Neural cell (in vitro differentiated cells): ENCODE measurements at regions not wholly inside any gene's neighbourhood (a gene's known extent, or its start where the extent isn't known, plus 50 kb on each side); places are given as distances from the start of the nearest gene placed in this dataset.

Source experiments
- H2AFZ ChIP-seq: fragments of 200-600, 300-800 bp; sonication (generic), shearing (Covaris generic); 2 replicates; pipeline ENCODE4 v1.6.0; 2014; ENCODE audit warnings: low read depth, mild to moderate bottlenecking, antibody characterized with exemption, low read length, moderate library complexity
- H3F3A ChIP-seq: fragments of 200-600 bp; shearing (Covaris generic); 2 replicates; pipeline ENCODE4 v1.6.1; 2016; ENCODE audit warnings: mild to moderate bottlenecking, moderate library complexity, mixed read lengths, antibody characterized with exemption, low read length; ENCODE audit not compliant: insufficient read depth, poor library complexity, severe bottlenecking
- H3K27ac ChIP-seq: fragments of 200-600, 300-800 bp; sonication (generic), shearing (Covaris generic); 2 replicates; pipeline ENCODE4 v1.5.1; 2014; ENCODE audit warnings: mild to moderate bottlenecking, low read length, moderate library complexity
- H3K27me3 ChIP-seq: fragments of 300-800, 200-600 bp; sonication (generic), shearing (Covaris generic); 2 replicates; pipeline ENCODE4 v1.6.0; 2014; ENCODE audit warnings: mild to moderate bottlenecking, low read depth, low read length, moderate library complexity; ENCODE audit not compliant: insufficient read depth
- H3K36me3 ChIP-seq: fragments of 300-800, 200-600 bp; sonication (generic), shearing (Covaris generic); 2 replicates; pipeline ENCODE4 v1.5.1; 2014; ENCODE audit warnings: mild to moderate bottlenecking, antibody characterized with exemption, low read length, moderate library complexity; ENCODE audit not compliant: insufficient read depth
- H3K4me2 ChIP-seq: fragments of 300-800, 200-600 bp; sonication (generic), shearing (Covaris generic); 2 replicates; pipeline ENCODE4 v1.6.0; 2014; ENCODE audit warnings: mild to moderate bottlenecking, low read length
- H3K4me3 ChIP-seq: fragments of 300-800, 200-600 bp; sonication (generic), shearing (Covaris generic); 2 replicates; pipeline ENCODE4 v1.5.1; 2014; ENCODE audit warnings: mild to moderate bottlenecking, low read length, moderate library complexity
- H3K79me2 ChIP-seq: fragments of 200-600 bp; shearing (Covaris generic); replicated peaks from 2 replicates; pipeline ENCODE4 v1.6.0; 2014; ENCODE audit warnings: mild to moderate bottlenecking, low read length, moderate library complexity; ENCODE audit not compliant: insufficient read depth
- H3K9ac ChIP-seq: fragments of 300-800, 200-600 bp; sonication (generic), shearing (Covaris generic); 2 replicates; pipeline ENCODE4 v1.6.1; 2016; ENCODE audit warnings: mild to moderate bottlenecking, low read length, mixed read lengths
- H3K9me2 ChIP-seq: fragments of 200-600 bp; shearing (Covaris generic); 2 replicates; pipeline ENCODE4 v1.6.1; 2016; ENCODE audit warnings: mild to moderate bottlenecking, low read length, mixed read lengths; ENCODE audit not compliant: insufficient read depth
- H3K9me3 ChIP-seq: fragments of 200-600, 300-800 bp; sonication (generic), shearing (Covaris generic); 2 replicates; pipeline ENCODE4 v1.6.1; 2016; ENCODE audit warnings: mild to moderate bottlenecking, mixed run types, low read length, moderate library complexity, mixed read lengths
- H4K20me1 ChIP-seq: fragments of 200-600 bp; shearing (Covaris generic); 2 replicates; pipeline ENCODE4 v1.6.1; 2016; ENCODE audit warnings: mild to moderate bottlenecking, mixed run types; ENCODE audit not compliant: insufficient read depth
- EP300 ChIP-seq: fragments of 450-650 bp; conservative IDR thresholded peaks from 2 replicates; pipeline ENCODE4 v1.6.1; 2014; ENCODE audit warnings: antibody characterized with exemption, mild to moderate bottlenecking, moderate library complexity; ENCODE audit not compliant: poor library complexity, severe bottlenecking
- EZH2 ChIP-seq: fragments of 200-600, 300-800 bp; shearing (Covaris generic), sonication (generic); IDR thresholded peaks from 2 replicates; pipeline ENCODE4 v1.6.1; 2014; ENCODE audit warnings: antibody characterized with exemption, low read length, borderline replicate concordance, mild to moderate bottlenecking; ENCODE audit not compliant: insufficient read depth, poor library complexity, severe bottlenecking
- MXI1 ChIP-seq: fragments of 450-650 bp; conservative IDR thresholded peaks from 2 replicates; pipeline ENCODE4 v1.6.1; 2014; ENCODE audit warnings: antibody characterized with exemption, mild to moderate bottlenecking; ENCODE audit not compliant: poor library complexity, severe bottlenecking
- POLR2AphosphoS5 ChIP-seq: IDR thresholded peaks from 2 replicates; pipeline ENCODE4 v1.6.1; 2012
- RAD21 ChIP-seq: fragments of 450-650 bp; conservative IDR thresholded peaks from 2 replicates; pipeline ENCODE4 v1.6.1; 2014; ENCODE audit warnings: antibody characterized with exemption, mild to moderate bottlenecking, moderate library complexity
- REST ChIP-seq: IDR thresholded peaks from 2 replicates; pipeline ENCODE4 v1.6.1; 2012; ENCODE audit warnings: borderline replicate concordance
- SMC3 ChIP-seq: fragments of 450-650 bp; conservative IDR thresholded peaks from 2 replicates; pipeline ENCODE4 v1.6.1; 2014; ENCODE audit warnings: antibody characterized with exemption, mild to moderate bottlenecking, moderate library complexity; ENCODE audit not compliant: poor library complexity
- TAF1 ChIP-seq: IDR thresholded peaks from 2 replicates; pipeline ENCODE4 v1.6.1; 2012; ENCODE audit warnings: low read depth
- TF ChIP-seq, protein P1 (sequence below): fragments of 450-650 bp; IDR thresholded peaks from 2 replicates; pipeline ENCODE4 v1.5.1; 2014; ENCODE audit warnings: antibody characterized with exemption, mild to moderate bottlenecking, moderate library complexity; ENCODE audit not compliant: poor library complexity, severe bottlenecking

DNA sequence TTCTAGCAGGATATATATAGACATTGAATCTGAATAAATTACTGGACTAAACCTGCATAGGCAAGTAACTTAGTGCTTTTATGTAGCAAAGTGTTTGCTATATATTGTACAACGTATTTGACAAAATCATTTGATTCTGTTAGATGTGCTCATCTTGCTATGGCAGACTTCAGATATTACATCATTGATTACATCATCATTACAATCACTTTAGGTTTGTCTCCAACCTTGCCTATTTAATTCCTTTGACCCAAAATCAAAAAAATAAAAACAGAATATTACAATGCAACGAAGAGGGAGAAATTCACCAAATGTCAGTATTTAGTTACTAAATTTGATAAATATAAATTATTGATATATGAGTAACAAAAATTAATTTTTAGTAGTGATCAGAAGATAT, 155.7 kb upstream of the STEAP1 start:
- Histone ChIP-seq H3K36me3 (no peaks in the 10 kb centered on the region), H2AFZ (no peak overlapping the region), H3K9ac (no peak overlapping the region), H3K9me2 (no peaks in the 10 kb centered on the region), H3F3A (no peaks in the 10 kb centered on the region), H3K27ac (no peak overlapping the region), H3K4me2 (no peak overlapping the region), H3K4me3 (no peak overlapping the region), H4K20me1 (no peaks in the 10 kb centered on the region), H3K9me3 (no peaks in the 10 kb centered on the region), H3K27me3 (no peaks in the 10 kb centered on the region), H3K79me2 (no peaks in the 10 kb centered on the region)
- TF ChIP-seq RAD21: no peak
- TF ChIP-seq, protein P1, sequence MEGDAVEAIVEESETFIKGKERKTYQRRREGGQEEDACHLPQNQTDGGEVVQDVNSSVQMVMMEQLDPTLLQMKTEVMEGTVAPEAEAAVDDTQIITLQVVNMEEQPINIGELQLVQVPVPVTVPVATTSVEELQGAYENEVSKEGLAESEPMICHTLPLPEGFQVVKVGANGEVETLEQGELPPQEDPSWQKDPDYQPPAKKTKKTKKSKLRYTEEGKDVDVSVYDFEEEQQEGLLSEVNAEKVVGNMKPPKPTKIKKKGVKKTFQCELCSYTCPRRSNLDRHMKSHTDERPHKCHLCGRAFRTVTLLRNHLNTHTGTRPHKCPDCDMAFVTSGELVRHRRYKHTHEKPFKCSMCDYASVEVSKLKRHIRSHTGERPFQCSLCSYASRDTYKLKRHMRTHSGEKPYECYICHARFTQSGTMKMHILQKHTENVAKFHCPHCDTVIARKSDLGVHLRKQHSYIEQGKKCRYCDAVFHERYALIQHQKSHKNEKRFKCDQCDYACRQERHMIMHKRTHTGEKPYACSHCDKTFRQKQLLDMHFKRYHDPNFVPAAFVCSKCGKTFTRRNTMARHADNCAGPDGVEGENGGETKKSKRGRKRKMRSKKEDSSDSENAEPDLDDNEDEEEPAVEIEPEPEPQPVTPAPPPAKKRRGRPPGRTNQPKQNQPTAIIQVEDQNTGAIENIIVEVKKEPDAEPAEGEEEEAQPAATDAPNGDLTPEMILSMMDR: no peak
- no peak for TF ChIP-seq MXI1
- TF ChIP-seq EP300: no peak
- TF ChIP-seq EZH2: no peak

DNA sequence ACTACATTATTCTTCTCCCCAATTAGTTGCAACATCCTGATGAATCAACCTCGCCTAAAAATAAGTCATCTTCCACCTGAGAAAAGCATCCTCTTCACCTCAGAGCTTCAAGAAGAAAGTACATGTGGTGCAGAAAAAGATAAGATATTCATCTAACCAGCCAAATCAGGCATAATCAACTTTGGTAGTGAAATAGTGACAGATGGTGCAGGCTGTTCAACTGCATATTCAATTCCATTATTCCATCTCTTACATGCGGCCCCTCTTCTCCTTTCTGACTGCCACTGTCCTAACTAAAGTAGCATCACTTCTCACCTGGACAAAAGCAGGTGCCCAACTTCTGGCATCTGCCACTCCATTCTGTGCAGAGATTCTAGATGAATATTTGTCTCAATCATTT, 148.4 kb upstream of the STEAP1 start:
- H4K20me1 ChIP-seq: no peaks in the 10 kb centered on the region
- H3K9me2 ChIP-seq: no peaks in the 10 kb centered on the region
- H3F3A ChIP-seq: no peaks in the 10 kb centered on the region
- no peak overlapping the region for H3K9ac ChIP-seq
- no peak overlapping the region for H3K27ac ChIP-seq
- H3K27me3 ChIP-seq: no peaks in the 10 kb centered on the region
- no peaks in the 10 kb centered on the region for H3K79me2 ChIP-seq
- no peaks in the 10 kb centered on the region for H3K36me3 ChIP-seq
- no peak overlapping the region for H3K4me3 ChIP-seq
- H3K4me2 ChIP-seq: no peak overlapping the region
- H3K9me3 ChIP-seq: no peaks in the 10 kb centered on the region
- no peak overlapping the region for H2AFZ ChIP-seq
- TF ChIP-seq TAF1: no peak
- TF ChIP-seq POLR2AphosphoS5: no peak
- TF ChIP-seq, protein P1: no peak
- no peak for TF ChIP-seq RAD21
- TF ChIP-seq SMC3: no peak
- TF ChIP-seq REST: no peak
- TF ChIP-seq MXI1: no peak
- no peak for TF ChIP-seq EP300
- TF ChIP-seq EZH2: no peak
